GM12878 (cell line): ENCODE measurements at regions not wholly inside any gene's neighbourhood (a gene's known extent, or its start where the extent isn't known, plus 50 kb on each side); places are given as distances from the start of the nearest gene placed in this dataset.

Experiments
- ATAC-seq: fragments of 200-7000 bp; cut with Tn5 transposase; 3 replicates; pipeline ENCODE4 v1.9.1; 2020; ENCODE audit warnings: mild to moderate bottlenecking, moderate library complexity
- BruUV-seq: library from RNA; stranded (reverse); fragments of 400-500 nt; replicated peaks from 2 replicates; lab custom pipeline; 2021; lab: Mats Ljungman, UMichigan
- CTCF ChIA-PET: fragments of 300-600 bp; sonication (Branson Sonifier 250); formaldehyde crosslinking; extraction: SDS; loops from one replicate; lab custom pipeline; 2021; ENCODE audit warnings: inconsistent platforms; lab: Yijun Ruan, JAX
- POLR2A ChIA-PET: fragments of 350-600 bp; formaldehyde crosslinking; extraction: SDS; loops from one replicate; lab custom pipeline; 2021; ENCODE audit warnings: inconsistent platforms; lab: Charles Lee
- RAD21 ChIA-PET: fragments of 300-600 bp; sonication (Branson Sonifier 250); formaldehyde crosslinking; loops from one replicate; lab custom pipeline; 2023; ENCODE audit warnings: antibody characterized with exemption; ENCODE audit not compliant: unreplicated experiment; lab: Charles Lee
- SMC1A ChIA-PET: fragments of 300-600 bp; sonication (Branson Sonifier 250); formaldehyde crosslinking; loops from one replicate; lab custom pipeline; 2023; ENCODE audit not compliant: unreplicated experiment, uncharacterized antibody; lab: Charles Lee
- DNase-seq: peaks from one replicate; pipeline ENCODE4 v3.0.0-alpha.2; 2011; ENCODE audit warnings: low read depth, low spot score
- FAIRE-seq: peaks from 3 replicates; lab custom pipeline; 2011; peaks lifted over from hg19 to GRCh38; lab: Jason Lieb, UNC
- H2AFZ ChIP-seq: 2 replicates; pipeline ENCODE4 v1.6.0; 2011; ENCODE audit warnings: low read depth, low read length, control low read depth; ENCODE audit not compliant: control insufficient read depth
- H3K27ac ChIP-seq: 2 replicates; pipeline ENCODE4 v1.5.1; 2011; ENCODE audit warnings: control low read depth; ENCODE audit not compliant: control insufficient read depth, insufficient read depth
- H3K27me3 ChIP-seq, 2 experiments: replicated peaks in 1 of 2; 2 replicates each; pipeline versions ENCODE4 v1.6.0 to v1.6.1; 2011; ENCODE audit warnings: low read length in 1 of 2; ENCODE audit not compliant: control insufficient read depth in 2 of 2, insufficient read depth in 2 of 2
- H3K36me3 ChIP-seq, 2 experiments: 2 replicates each; pipeline ENCODE4 v1.5.1; 2011; ENCODE audit warnings: low read length in 1 of 2; ENCODE audit not compliant: control insufficient read depth in 2 of 2, insufficient read depth in 2 of 2
- H3K4me1 ChIP-seq: 2 replicates; pipeline ENCODE4 v1.6.1; 2011; ENCODE audit warnings: mild to moderate bottlenecking, low read length, moderate library complexity, mixed read lengths; ENCODE audit not compliant: control insufficient read depth, insufficient read depth
- H3K4me2 ChIP-seq: 2 replicates; pipeline ENCODE4 v1.6.0; 2011; ENCODE audit warnings: control low read depth; ENCODE audit not compliant: control insufficient read depth, insufficient read depth
- H3K4me3 ChIP-seq: fragments of 200-600 bp; sonication (generic); 2 replicates; pipeline ENCODE4 v1.5.1; 2016
- H3K79me2 ChIP-seq: 2 replicates; pipeline ENCODE4 v1.6.0; 2011; ENCODE audit warnings: low read length; ENCODE audit not compliant: control insufficient read depth, insufficient read depth
- H3K9ac ChIP-seq: 2 replicates; pipeline ENCODE4 v1.8.0; 2011; ENCODE audit warnings: low read length, control low read depth, mixed read lengths; ENCODE audit not compliant: control insufficient read depth, insufficient read depth
- H3K9me3 ChIP-seq: replicated peaks from 3 replicates; pipeline ENCODE4 v1.5.1; 2011; ENCODE audit warnings: mild to moderate bottlenecking, low read length; ENCODE audit not compliant: control insufficient read depth, insufficient read depth
- H4K20me1 ChIP-seq: 2 replicates; pipeline ENCODE4 v1.6.0; 2011; ENCODE audit not compliant: control insufficient read depth, insufficient read depth
- CBX3 ChIP-seq: fragments of 200-600 bp; sonication (generic); IDR thresholded peaks from 2 replicates; pipeline ENCODE4 v1.6.1; 2016; ENCODE audit warnings: low read depth, borderline replicate concordance
- CHD1 ChIP-seq: IDR thresholded peaks from 2 replicates; pipeline ENCODE4 v1.6.1; 2012; ENCODE audit warnings: low read depth, low read length, improper control_type of control experiment
- ETV6 ChIP-seq, 2 experiments: fragments of 450-650 bp in 1 of 2; IDR thresholded peaks in 1 of 2; conservative IDR thresholded peaks in 1 of 2; 2 replicates each; pipeline ENCODE4 v1.6.1; 2014; ENCODE audit warnings: antibody characterized with exemption in 1 of 2, borderline replicate concordance in 1 of 2, low read depth in 1 of 2, mild to moderate bottlenecking in 1 of 2, moderate library complexity in 1 of 2
- JUND ChIP-seq: IDR thresholded peaks from 2 replicates; pipeline ENCODE4 v1.6.1; 2012; ENCODE audit warnings: low read depth, mild to moderate bottlenecking, low read length, improper control_type of control experiment, moderate library complexity
- MEF2B ChIP-seq: fragments of 450-650 bp; IDR thresholded peaks from 2 replicates; pipeline ENCODE4 v1.6.1; 2018; ENCODE audit warnings: mild to moderate bottlenecking, moderate library complexity; ENCODE audit not compliant: partially characterized antibody, poor library complexity, severe bottlenecking
- NBN ChIP-seq: fragments of 450-650 bp; IDR thresholded peaks from 2 replicates; pipeline ENCODE4 v1.6.1; 2016
- POLR2AphosphoS5 ChIP-seq: IDR thresholded peaks from 2 replicates; pipeline ENCODE4 v1.6.1; 2011; ENCODE audit warnings: mild to moderate bottlenecking, low read length, inconsistent platforms
- SMARCA5 ChIP-seq: fragments of 450-650 bp; IDR thresholded peaks from 2 replicates; pipeline ENCODE4 v1.6.1; 2017; ENCODE audit warnings: mild to moderate bottlenecking
- SP1 ChIP-seq: IDR thresholded peaks from one replicate; pipeline ENCODE4 v1.6.1; 2011; ENCODE audit warnings: low read depth, low read length
- WGBS: methylation state at CpG from one replicate; pipeline ENCODE4 v1.1.6; 2016; ENCODE audit warnings: low lambda C conversion rate; ENCODE audit not compliant: insufficient replicate concordance, insufficient coverage; ENCODE audit errors: missing lambda C conversion rate; 5-methylcytosine and 5-hydroxymethylcytosine counted together
- in situ Hi-C: fragments of 300-500 bp; cut with MboI; formaldehyde crosslinking; loops from 9 replicates; pipeline ENCODE4 v1.14.3; 2018; ENCODE audit warnings: mixed read lengths
- intact Hi-C: fragments of 100-400 bp; cut with micrococcal nuclease; formaldehyde crosslinking; loops from one replicate; pipeline ENCODE4 v1.14.2; 2022; ENCODE audit not compliant: unreplicated experiment
- TF ChIP-seq, protein P1 (sequence below): IDR thresholded peaks from 2 replicates; pipeline ENCODE4 v1.6.1; 2011; ENCODE audit warnings: low read depth, mild to moderate bottlenecking, low read length, moderate library complexity, borderline replicate concordance; ENCODE audit errors: extremely low read depth
- TF ChIP-seq, protein P2 (sequence below): fragments of 450-650 bp; IDR thresholded peaks from 2 replicates; pipeline ENCODE4 v1.6.1; 2016; ENCODE audit warnings: mild to moderate bottlenecking

DNA sequence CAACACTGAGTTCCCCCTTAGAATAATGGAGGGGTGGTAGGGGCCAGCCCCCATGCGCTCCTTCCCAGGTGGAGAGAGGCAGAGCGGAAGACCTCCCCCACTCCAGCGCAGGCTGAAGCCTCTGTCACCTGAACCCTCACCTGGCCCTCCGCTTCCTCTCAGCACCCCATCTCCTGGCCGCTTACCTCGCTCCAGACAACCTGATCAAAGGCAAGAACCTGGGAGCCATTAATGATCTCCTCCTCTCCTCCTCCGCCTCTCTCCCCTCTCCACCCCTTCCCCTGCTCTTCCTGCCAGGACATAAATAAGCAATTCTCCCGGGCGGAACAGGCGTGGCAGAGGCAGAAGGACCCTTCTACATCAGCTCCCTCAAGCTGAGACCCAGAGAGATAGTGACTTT lies 110.2 kb upstream of the LHX1 start (continued):
- no peak for TF ChIP-seq MEF2B

DNA sequence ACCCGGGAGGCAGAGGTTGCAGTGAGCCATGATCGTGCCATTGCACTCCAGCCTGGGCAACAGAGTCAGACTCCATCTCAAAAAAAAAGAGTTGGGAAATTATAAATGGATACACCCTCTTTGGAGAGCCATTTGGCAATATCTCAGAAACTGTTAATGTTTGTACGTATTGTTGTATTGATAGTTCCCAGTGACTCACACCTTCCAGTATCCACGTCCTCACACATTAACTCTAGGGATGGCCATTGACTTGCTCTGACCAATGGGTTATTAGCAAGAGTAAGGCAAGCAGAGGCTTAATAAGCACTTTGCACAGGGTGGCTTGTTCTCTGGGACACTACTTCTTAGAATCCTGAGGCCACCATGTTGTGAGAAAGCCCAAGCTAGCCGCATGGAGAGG lies 107.6 kb upstream of the LHX1 start:
- DNase-seq (no peak), ATAC-seq (no peak), FAIRE-seq (no peak)
- Histone ChIP-seq H3K79me2 (no peaks in the 10 kb centered on the region), H3K4me1 (no peaks in the 10 kb centered on the region), H2AFZ (no peak overlapping the region), H3K4me3 (no peak overlapping the region), H3K27me3 (peaks cover 0 to 4% of the 10 kb centered on the region in 2 experiments; a peak in 2 of 4 replicates), H3K9ac (no peak overlapping the region), H3K36me3 (no peaks in the 10 kb centered on the region), H3K9me3 (no peaks in the 10 kb centered on the region), H3K4me2 (no peak overlapping the region), H4K20me1 (no peaks in the 10 kb centered on the region), H3K27ac (no peak overlapping the region)
- in situ Hi-C loops = no loop called here
- no peak for TF ChIP-seq CBX3
- TF ChIP-seq SP1 = no peak
- no peak for TF ChIP-seq JUND
- TF ChIP-seq, protein P1, sequence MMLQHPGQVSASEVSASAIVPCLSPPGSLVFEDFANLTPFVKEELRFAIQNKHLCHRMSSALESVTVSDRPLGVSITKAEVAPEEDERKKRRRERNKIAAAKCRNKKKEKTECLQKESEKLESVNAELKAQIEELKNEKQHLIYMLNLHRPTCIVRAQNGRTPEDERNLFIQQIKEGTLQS = no peak
- TF ChIP-seq CHD1 = no peak
- TF ChIP-seq NBN = no peak
- no peak for TF ChIP-seq ETV6 (conservative IDR thresholded peaks at IDR 0.05 in 1 of 2, IDR thresholded peaks at IDR 0.05 in 1 of 2; ENCODE audit: borderline replicate concordance in 1 of 2, low read depth in 1 of 2)
- TF ChIP-seq, protein P2, sequence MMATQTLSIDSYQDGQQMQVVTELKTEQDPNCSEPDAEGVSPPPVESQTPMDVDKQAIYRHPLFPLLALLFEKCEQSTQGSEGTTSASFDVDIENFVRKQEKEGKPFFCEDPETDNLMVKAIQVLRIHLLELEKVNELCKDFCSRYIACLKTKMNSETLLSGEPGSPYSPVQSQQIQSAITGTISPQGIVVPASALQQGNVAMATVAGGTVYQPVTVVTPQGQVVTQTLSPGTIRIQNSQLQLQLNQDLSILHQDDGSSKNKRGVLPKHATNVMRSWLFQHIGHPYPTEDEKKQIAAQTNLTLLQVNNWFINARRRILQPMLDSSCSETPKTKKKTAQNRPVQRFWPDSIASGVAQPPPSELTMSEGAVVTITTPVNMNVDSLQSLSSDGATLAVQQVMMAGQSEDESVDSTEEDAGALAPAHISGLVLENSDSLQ = no peak
- no peak for TF ChIP-seq SMARCA5
- TF ChIP-seq POLR2AphosphoS5 = no peak
- SMC1A ChIA-PET = no interaction called here
- 37% methylated on average over 5 of the region's 5 CpGs for WGBS
- BruUV-seq = no TSS peak
- RAD21 ChIA-PET = no interaction called here
- CTCF ChIA-PET = no interaction called here
- POLR2A ChIA-PET = no interaction called here
- intact Hi-C loops = no loop called here
